ENCODE measurements at regions not wholly inside any gene's neighbourhood (a gene's known extent, or its start where the extent isn't known, plus 50 kb on each side); places are given as distances from the start of the nearest gene placed in this dataset.

DNA sequence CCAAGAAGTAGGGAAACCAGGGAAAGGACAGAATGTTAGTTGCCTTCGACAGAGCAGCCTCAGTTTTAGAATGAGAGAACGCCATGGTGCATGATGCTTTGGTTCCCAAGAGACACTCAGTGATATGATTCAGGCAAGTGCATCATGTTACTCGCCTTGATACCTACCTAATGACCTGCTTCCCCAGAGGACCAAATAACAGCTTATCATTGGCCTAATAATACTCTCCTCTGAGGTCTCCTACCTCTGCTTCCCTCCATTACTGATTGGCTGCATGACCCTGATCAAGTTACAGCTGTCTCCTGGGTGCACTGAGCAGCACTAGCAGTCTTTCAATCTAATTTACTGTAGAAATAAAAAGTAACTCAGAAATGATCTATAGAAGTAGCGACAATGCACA lies 979.7 kb upstream of the FAT3 start:
- no peak for DNase-seq (ENCODE audit: low read depth in 2 of 2)

DNA sequence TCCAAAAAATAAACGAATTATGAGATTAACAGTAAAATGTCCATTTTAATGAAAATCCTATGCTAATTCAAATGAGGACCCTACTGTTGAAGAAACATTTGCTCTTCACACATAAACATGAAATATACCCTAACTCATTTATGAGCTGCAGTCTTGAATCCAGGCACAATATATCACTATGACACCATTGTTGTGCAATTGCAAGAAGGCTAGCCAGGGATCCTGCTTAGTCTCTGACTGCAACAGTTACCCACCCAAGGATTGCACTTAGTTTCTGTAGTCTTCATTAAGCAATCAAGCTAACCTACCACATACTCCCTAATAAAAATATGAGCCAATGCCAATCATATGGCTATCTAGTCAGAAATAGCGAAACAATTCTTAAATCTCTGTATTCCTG lies 981.0 kb upstream of the FAT3 start:
- no peak for DNase-seq (ENCODE audit: low read depth in 2 of 2)

DNA sequence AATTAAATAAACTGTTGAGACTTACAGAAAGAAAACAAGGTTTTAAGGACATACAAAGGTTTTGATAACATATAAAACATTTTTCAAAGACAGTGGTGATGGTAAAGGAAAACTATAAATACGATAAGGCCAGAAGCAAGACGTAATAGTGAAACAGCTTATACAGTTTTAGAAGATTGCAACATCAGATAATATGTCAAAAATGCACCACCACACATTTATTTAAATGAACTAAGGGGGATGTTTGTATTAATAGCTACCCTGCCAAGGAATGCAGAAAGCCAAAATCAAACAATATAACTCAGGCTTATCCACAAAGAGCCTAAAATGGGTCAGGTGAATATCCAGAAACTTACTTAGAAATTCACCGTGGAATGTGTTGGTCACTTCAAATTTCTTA lies 981.6 kb upstream of the FAT3 start:
- DNase-seq (ENCODE audit: low read depth in 2 of 2), result no peak

DNA sequence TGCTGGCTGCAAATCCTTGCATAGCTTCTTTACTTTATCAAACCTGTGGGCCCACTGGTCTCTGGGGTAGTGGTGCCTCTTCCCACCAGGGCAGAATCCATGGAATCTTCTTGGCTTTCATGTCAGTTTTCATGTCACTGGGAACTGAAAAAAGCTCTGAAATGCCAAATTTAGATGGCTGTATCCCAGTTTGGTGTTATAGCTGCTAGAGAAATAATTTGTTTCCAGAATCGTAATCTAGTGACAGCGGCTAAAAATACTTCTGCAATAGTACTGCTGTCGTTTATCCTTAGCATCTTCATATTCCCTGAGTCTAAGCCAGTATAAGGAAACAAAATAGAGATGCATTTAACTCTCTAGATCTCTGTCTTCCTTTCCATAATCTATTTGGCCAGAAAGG lies 983.4 kb upstream of the FAT3 start:
- DNase-seq (ENCODE audit: low read depth in 2 of 2), result no peak

DNA sequence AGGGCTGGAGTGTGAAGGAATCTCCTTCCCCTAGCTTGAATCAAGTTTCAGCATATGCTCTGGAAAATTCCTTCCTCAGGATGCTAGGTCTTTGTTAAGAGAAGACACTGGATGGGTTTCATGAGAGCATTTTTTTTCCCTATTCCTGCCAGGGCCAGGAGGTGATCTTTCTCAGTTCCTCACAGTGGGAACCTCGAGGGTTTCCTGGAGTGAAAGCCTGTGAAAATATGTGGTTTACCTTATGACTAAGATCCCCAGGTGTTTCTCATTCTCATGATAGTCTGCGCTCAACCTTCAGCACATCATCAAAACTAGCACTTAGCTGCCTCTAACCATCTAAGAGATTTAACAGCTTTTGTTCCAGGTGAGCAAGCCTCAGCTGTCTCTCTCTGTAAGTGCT lies 985.3 kb upstream of the FAT3 start:
- DNase-seq (ENCODE audit: low read depth in 2 of 2), result no peak

DNA sequence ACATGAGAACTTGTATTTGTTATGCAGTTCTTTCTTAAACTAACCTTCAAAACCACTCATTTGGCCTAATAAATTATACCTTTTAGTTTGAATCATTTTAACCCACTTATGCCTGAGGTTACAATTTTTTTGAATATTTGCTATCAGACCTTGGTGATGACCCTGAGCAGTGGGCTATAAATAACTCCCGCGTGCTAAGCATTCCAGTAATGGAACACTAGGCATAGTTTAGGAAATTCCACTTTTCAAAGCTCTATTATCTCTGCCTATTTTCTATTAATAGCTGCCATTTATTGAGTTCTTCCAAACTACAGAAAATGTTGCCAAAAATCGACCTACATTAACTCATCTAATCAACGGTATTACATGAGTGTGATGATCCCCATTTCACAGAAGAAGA lies 993.4 kb upstream of the FAT3 start:
- DNase-seq (ENCODE audit: low read depth in 2 of 2), result no peak

DNA sequence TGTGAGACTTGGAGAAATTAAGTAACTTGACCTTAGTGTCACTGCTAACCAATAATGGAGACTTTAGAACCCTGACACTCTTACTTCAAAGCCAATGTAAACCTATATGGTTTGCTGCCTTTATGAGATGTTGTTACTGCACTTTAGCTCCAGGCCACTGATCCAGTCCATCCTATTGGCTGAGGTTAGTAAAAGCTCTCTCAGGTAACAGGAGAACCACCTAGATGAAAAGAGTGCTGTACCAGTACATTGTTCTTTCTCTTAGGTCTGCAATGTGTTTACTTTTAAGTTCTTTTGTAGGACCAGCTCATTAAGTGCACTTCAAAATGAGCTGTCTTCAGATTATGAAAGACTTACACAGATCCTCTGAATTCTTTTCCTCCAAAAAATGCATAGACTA lies 994.0 kb upstream of the FAT3 start:
- DNase-seq (ENCODE audit: low read depth in 2 of 2), result no peak

DNA sequence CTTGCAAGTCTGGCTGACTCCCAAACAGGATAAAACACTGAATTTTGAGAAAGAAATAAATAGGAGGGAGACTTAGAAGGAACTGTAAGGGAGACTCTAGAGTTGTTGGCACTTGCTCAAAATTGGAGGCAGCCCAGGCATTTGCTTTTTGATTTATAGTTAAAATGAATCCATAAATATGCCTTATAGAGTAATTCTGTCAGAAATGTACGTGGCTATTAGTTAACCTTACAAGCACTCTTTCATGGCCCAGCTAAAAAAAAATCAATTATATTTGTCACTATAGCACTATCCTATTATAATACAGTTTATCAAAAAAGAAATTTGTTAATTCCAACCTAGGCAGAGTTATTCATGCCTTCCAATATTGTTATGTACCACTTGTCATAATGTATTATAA lies 1000.0 kb upstream of the CHORDC1 start:
- no peak for DNase-seq (ENCODE audit: low read depth in 2 of 2)

DNA sequence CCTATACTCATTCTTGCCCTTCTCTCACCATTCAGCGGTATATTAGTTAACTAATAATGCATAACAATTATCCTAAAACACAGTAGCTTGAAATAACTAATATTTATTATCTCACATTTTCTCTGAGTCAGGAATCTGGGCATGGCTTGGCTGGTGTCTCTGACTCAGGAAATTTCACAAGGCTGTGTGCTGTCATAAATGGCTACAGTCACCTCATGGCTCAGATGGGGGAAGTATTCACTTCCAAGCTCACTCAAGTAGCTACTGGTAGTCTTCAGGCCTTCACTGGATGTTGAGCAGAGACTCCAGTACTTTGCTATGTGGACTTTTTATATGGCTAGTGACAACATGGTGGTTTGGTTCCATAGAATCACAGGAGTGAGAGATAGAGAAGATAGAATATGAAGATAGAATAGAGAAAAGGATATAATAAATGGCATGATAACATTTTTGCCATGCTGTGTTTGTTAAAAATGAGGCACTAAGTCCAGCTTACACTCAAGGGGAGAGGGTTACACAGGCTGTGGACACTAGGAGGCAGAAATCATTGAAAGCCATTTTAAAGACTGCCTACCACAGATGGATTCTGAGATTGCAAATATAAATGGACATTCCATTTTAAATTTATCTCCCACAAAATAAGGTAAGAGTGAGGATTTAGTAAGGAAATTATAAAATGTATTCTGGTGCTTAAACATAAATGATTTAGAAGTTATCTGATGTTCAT lies 997.8 kb upstream of the CHORDC1 start:
- DNase-seq (ENCODE audit: low read depth in 2 of 2), result no peak

DNA sequence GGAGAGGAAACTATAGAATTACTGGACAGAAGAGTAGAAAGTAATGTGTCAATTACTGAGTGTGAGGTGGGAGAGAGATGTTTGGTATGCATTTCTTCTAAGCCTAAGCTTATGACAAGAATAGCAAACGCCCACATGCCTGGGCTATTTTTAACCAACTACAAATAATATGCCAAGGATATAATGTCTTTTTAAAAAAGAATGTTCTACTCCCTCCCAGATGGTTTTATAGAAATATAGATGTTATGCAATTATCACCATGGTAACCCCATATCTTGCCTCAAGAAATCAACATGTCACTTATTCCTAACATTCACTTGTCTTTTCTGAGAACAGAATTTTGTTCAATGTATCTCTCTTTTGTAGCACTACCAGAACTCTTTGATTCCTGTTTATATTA lies 996.7 kb upstream of the CHORDC1 start:
- no peak for DNase-seq (ENCODE audit: low read depth in 2 of 2)

DNA sequence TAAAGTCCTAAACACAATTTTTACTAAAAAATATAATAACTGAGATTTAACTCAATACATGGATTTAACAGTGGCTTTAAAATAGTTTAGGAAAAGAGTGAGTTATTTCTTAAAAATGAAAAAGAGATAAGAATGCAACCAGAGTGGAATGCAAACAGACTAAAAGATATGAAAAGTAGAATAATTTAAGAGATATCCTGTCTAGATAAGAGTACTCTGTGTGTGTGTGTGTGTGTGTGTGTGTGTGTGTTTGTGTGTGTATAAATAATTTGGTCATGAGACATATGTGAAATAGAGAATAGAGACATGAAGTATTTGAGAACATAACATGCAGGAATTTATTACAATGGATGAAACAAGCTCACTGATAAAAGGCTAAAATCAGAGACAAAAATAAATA lies 986.9 kb upstream of the CHORDC1 start:
- DNase-seq (ENCODE audit: low read depth in 2 of 2), result no peak

DNA sequence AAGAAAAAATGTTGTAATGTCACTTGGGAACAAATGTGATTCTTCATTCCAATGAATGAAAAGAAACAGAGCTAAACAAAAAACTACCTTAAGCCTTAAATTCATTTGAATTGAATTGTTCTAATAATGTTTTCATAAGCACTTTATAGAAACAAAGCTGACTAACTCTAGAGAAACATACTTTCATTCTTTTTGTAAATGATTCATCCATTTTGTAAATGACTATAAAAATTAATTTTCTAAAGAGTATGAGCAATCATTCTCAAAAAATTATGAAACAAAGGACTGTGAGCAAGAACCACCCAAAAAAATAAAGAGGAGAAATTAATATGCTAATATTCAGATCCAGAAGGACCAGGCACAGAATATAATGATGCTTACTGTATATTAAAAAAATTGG lies 986.5 kb upstream of the CHORDC1 start:
- DNase-seq (ENCODE audit: low read depth in 2 of 2), result no peak

DNA sequence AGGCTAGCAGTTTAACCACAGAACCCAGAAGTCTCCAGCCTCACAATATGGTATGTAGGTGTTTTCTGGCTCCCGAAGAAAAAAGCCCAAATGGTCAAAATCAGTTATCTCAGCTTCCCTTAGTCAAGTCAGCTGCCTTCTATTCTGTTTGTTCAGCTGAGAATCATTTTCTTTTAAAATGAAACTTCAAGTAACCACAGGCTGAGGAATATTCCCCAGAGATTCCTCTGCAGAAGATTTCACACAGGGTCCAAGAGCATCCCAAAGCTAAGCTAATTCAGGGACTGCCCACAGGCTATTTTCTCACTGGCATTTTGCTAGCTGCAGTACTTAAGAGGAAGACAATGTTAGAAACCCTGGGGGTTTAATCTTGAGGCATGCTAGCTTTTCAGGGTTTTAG lies 977.0 kb upstream of the CHORDC1 start:
- DNase-seq (ENCODE audit: low read depth in 2 of 2), result peak; percentile 52 to 56

DNA sequence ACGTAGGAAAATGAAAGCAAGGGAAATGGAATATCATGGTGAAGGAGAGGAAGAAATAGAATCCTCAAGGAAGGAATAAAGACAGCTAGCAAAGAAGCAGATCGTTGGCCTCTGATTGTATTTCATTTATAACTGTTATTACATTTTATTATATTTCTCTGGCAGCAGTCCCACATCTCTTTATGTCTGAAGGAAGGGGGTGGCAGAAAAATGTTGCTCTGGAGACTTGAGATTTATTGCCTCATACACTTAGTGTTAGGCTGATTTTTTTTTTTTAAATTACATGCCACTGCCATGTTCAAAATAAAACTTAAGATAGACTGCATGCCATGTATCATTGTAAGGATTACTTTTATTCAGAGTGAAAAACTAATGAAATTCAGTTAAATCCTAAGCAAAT lies 971.7 kb upstream of the CHORDC1 start:
- DNase-seq (ENCODE audit: low read depth in 2 of 2), result no peak

DNA sequence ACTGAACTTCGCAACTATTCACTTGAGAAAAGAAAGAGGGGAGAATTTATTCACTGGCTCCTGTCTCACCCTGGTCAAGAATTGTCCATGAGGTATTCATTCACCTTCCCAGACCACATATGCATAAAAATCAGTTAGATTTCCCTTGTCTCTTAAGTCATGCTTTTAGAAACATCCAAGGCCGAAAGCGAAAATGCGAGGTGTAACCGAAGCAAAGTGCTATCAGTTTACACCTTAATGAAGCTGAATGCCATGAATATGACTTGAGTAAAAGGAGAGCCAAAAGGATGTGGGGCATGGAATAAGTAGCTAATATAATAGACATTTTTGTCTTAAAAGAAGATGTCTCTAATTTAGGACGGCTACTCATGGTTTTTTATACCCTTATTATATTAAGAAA lies 965.6 kb upstream of the CHORDC1 start:
- no peak for DNase-seq (ENCODE audit: low read depth in 2 of 2)

DNA sequence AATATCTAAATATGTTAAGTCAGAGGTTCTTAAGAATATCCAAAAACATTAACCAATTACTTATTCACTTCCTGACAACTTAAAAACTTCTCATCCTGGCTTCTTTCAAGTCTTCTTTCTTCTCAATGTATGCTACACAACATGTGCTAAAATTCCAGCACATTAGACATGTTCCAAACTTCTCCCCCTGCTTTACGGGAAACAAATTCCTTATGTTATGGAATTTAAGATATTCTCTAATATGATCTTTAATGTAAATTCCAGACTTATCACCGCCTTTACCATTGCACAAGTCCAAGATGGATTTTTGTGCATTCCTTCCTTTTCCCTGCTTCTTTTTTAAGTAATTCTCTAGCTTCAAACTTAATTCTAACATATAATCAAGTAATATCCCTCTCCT lies 964.5 kb upstream of the CHORDC1 start:
- DNase-seq (ENCODE audit: low read depth in 2 of 2), result peak in 1 of 2 experiments; percentile 36

DNA sequence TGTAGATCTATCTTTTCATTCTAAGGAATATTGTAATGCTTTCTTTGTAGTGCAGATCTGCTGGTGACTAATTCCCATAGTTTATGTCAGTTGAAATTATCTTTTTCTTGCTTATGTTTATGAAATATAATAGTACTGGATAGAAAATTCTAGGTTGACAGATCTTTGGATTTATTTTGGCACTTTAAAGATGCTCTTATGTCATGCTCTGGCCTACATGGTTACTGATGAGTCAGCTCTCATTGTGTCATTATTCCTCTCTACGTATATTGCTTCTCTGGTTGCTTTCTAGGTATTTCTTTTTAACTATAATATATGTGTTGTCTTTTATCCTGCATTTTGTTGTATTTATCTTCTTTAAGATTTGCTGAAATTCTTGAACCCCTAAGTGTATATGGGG lies 955.5 kb upstream of the CHORDC1 start:
- DNase-seq (ENCODE audit: low read depth in 2 of 2), result no peak

DNA sequence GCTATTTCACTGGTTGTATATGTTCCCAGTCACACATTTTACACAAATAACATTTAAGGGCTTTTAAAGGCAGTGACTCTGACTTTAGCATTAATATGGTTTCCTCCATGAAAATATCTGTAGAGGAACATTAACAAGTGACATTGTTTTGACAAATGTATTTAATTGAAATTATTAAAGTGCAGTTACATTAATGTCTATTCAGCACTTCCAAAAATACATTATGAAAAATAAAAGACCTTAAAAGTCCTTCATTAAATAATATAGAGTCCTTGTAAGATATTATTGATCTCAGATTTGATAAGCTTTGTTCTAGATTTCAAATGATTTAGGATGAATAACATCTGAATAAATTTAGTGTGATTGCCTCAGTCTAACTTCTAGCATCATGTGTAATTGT lies 951.9 kb upstream of the CHORDC1 start:
- DNase-seq (ENCODE audit: low read depth in 2 of 2), result no peak

DNA sequence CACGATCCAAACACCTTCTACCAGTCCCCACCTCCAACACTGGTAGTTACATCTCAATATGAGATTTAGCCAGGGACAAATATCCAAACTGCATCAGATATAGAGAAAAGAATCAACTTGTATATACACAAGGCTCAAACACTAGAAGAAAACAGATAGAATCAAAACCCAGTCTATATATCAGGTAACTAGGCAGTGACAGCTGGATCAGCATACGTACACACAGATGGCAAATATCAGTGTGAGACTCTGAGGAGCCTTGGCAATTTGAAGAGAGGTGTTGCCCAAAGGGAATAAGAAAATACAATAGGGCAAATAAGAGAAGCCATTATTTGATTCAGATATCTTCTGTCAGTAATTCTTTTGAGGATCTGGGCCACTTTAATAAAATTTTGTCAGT lies 951.3 kb upstream of the CHORDC1 start:
- no peak for DNase-seq (ENCODE audit: low read depth in 2 of 2)

DNA sequence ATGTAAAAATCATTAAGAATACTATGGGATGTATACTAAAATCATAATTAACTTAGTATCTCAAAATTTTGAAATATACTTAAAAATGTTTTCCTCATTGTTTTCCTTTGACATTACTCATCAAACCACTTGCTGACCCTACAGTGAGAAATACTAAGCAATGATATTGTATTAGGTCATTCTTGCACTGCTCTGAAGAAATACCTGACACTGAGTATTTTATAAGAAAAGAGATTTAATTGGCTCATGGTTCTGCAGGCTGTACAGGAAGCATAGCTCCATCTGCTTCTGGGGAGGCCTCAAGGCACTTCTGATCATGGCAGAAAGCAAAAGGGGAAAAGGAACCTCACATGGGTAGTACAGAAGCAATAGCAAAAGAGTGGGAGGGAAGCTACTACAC lies 950.9 kb upstream of the CHORDC1 start:
- no peak for DNase-seq (ENCODE audit: low read depth in 2 of 2)

DNA sequence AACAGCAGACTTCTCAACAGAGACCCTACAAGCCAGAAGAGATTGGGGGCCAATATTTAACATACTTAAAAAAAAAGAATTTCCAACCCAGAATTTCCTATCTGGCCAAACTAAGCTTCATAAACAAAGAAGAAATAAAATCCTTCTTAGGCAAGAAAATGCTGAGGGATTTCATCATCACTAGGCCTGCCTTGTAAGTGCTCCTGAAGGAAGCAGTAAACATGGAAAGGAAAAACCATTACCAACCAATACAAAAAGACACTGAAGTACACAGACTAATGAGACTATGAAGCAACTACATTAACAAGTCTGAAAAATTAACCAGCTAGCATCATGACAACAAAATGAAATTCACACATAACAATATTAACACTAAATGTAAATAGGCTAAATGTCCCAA lies 947.9 kb upstream of the CHORDC1 start:
- DNase-seq (ENCODE audit: low read depth in 2 of 2), result no peak

DNA sequence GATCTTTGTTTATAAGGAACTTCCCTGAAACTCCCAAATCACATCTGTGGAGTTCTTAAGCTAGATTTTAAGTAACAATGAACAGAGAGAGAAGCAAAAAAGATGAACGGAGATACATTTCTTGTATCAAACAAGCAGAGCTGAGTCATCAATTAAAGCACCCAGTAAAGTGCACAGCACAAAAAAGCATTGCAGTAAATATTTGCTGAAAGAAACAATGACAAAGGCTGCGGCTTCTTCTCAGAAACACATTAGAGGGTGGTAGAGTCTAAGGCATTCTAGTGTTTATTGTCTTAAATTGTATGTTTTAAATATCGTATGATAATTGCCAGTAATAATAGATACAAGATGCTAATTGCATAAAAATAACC lies 941.6 kb upstream of the CHORDC1 start:
- no peak for DNase-seq (ENCODE audit: low read depth in 2 of 2)

DNA sequence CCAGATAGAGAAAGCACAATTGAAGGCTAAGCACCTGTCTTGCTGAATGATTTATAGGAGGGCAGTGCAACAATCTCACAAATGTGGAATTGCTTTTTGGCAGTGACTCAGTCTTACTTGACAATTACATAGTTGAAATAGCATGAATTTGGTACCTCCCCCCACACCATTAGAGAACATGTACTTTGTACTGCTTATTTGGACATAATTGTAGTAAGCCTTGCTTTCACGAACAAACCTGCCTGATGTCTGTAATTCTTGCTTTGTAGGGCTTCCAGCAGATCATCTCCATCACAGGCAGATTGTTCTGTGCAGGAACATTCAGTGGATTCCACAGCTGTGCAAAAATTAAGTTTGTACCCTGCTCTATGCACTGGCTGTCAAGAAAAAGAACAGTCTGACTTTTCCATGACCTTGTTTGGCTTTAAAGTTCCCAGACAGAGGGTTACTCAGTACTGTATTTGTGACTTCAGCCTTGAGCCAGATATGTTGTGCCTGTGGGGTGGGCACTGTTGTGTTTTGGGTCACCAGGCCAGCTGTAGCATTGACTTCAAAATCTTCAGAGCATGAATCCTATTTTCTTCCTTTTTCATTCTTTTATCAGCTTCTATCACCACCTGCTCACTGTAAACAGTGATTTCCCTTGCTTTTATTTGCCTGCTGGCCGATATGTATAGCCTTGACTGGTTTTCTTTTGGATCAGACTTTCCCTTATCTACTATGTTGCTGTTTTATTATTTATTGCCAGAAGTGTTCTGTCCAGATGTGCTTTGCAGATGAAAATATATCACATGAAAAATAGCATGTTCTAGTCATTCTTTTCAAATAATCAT lies 941.0 kb upstream of the CHORDC1 start:
- DNase-seq (ENCODE audit: low read depth in 2 of 2), result peak; percentile 87 to 88

DNA sequence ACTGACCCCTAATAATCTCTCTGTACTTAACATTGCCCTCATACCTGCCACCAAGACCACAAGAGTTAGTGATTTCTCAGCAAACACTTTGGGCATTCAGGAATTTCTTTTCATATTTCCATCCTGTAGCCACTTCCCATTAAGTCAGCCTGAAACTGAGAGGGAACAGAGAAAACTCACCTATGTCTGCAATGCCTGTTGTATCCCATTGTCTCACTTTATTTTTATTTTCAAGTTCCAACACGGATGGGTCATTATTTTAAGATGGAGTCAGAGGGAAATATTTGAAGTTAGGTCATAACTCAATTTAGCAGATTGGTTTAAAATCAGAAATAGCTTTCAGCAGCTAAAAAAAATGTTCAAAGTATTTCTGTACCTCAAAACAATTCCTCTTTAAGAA lies 937.8 kb upstream of the CHORDC1 start:
- no peak for DNase-seq (ENCODE audit: low read depth in 2 of 2)

Data from fibroblast of skin of left quadriceps (primary cell).